ENCODE measurements at regions not wholly inside any gene's neighbourhood (a gene's known extent, or its start where the extent isn't known, plus 50 kb on each side); places are given as distances from the start of the nearest gene placed in this dataset.

DNA sequence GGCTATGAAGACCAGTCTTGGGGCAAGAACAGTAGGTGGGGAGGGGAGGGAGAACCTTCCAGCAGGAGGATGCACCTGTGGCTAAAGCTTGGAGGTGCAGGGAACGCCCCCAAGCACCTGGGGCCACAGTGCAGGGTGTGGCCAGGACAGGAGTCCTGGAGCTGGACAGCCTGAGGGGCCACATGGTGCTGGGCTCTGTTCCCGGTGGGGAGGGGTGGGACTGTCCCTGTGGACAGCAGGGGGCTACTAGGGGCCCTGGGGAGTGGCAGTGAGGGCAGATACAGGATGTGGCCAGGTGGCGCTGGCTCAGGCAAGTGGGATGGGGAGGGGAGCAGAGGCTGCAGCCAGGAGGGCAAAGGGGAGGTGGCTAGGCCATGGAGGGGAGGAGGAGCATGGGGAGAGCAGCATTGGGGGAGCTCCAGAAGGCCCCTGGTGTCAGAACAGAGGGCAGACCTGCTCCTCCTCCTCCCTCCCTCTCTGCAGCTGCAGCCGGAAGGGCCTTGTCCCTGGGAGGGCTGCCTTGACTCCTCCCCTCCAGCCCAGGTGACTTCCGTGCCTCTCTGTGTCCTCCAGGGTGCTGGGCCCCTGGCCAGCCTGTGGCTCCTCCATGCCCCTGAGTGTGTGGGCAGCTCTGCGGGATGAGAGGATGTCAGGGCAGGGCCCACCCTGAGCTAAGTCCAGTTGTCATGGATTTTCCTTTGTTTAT lies 68.4 kb upstream of the DLK1 start:
- no peak for DNase-seq (ENCODE audit: low spot score)

DNA sequence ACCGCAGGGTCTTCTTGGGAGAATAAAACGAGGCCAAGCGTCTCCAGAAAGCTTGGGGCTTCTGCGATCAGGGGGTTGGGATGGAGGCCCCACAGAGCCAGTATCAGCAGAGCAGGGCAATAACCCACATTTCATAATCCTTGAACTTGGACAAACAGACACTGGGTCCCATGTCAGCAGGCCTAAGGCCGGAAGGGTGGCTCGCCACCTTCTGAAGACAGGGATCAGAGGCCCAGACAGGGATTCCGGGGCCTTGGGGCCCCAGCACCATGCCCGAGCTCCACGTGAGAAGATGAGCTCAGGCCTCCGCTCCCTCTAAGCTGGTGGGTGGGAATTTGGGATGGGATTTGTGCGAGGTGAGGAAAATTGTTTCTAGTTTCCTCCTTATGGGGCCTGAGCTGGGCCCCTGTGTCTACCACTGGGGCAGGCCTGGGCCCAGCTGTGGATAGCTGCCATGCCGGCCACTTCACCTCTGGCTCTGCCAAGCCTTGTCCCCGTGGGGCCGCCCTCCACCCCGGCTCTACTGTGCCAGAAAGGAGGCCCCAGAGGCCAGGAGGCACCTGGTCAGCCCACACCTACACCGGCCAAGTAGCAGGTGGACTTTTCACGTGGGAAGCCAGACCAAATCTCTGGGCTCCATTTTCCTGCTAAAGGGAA lies 67.2 kb upstream of the DLK1 start:
- no peak for DNase-seq (ENCODE audit: low spot score)

DNA sequence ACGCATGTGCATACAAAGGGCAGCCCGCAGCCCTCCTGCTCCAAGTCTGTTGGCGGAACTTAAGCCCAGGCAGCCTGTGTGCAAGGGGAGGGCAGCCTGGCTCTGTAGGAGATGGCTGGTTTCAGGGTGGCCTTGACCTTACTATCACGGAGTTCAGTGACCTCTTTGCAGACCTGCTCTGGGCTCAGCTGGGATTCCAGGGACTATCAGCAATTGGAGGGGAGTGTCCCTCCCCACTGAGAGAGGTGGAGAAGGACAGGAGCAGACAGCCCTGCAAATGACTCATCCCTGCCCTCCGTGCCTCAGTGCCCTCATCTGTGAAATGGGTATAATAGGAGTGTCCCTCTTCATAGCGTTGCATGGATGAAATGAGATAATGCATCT lies 66.2 kb upstream of the DLK1 start:
- DNase-seq (ENCODE audit: low spot score): no peak

DNA sequence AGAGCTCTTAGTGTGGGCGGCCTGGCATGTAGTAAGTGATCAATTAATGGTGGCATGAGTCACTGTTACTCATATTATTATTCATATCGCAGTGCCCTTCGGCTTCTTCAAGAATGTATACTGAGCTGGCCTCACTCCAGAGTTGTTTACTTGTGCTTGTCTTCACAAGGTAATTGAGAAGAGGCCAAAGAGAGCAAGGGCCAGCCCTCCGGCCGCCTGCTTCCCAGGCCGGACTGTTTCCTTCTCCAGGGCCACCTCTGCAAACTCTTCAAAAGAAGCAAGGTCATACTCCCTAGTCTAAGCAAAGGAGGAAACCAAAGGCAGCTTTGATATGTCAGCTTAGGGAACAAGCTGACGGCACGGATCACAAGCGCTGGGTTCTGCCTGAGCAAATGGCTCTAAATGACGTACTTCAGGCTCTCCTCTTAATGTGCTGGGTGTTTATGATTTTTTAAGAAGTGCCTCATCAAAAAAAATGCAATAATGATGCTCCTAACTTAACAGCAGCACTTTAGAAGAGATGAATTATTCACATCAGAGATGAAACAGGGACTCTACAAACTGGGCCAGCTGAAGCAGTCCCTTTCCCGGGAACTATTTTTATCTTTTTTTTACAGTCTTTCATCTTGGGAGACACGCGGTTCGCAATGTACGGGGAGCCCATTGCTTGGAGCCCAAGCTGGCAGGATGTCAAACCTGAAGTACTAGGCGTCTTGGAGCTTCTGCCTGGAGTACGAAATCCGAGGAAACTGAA lies 65.6 kb upstream of the DLK1 start:
- no peak for DNase-seq (ENCODE audit: low spot score)

DNA sequence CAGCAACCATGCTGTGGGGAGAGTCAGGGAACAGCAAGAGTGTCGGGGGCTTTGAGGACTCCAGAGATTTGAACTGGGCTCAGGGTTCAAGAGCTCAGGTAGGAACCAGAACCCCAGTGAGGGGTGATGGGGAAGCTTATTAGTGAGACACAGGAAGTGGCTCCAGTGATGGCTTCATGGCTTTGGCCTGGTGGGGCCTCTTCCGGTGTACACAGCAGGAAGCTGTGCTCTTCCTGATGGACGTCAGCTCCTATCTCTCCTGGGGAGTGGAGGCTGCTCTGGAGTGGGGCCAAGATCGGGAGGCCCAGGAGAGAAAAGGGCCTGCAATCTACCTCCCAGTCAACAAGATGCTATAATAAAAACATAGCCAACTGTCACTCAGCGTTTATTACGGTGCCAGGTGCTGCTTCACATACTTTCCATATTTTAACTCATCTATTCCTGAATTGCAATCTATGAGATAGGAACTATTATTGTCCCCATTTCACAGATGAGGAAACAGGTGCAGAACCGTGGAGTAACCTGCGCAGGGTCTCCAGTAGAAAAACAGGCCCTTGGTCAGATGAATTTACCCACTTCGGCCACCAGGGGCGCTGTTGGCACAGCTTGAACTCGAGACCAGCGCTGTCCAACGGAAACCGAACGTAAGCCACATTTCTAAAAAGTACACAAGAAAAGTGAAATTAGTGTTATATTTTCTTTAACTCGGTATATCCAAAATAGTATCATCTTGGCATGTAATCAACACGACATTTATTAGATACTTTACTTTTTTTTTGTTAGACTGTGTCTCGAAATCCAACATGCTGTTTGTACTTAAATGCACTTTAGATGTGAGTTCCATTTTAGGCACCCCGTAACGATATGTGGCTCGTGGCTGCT lies 63.6 kb upstream of the DLK1 start:
- peak; percentile 35 for DNase-seq (ENCODE audit: low spot score)

DNA sequence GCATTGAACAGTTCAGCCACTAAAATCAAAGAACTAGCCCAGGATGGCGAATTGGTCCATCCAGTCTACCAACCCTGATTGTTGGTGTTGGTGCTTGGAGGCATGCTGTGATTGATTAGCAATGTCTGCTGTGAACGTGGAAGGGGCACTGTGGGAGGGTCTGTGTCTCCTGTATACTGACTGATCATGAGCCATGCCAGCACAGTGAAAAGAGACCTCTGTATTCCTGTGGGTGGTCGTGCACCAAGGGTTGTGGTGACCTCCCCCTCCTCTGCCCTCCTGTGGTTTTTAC lies 63.0 kb upstream of the DLK1 start:
- DNase-seq (ENCODE audit: low spot score): no peak

DNA sequence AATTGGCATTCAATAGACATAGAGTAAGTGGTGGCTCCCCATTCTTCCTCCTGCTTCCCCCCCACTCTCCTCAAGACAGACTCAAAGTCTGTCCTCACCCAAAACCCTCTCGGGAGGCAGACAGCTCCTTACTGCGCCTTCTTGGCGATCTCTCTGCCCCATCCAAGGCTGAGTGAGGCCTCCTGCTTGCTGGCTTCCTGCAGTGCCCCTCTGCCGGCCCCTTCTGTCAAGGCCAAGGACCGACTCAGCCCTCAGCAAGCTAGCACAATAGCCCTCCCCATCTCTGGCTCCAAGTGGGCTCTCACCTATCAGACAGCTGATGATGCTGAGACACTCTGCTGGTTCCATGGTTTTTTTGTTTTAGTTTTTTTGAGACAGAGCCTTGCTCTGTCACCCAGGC lies 62.5 kb upstream of the DLK1 start:
- DNase-seq (ENCODE audit: low spot score): no peak

DNA sequence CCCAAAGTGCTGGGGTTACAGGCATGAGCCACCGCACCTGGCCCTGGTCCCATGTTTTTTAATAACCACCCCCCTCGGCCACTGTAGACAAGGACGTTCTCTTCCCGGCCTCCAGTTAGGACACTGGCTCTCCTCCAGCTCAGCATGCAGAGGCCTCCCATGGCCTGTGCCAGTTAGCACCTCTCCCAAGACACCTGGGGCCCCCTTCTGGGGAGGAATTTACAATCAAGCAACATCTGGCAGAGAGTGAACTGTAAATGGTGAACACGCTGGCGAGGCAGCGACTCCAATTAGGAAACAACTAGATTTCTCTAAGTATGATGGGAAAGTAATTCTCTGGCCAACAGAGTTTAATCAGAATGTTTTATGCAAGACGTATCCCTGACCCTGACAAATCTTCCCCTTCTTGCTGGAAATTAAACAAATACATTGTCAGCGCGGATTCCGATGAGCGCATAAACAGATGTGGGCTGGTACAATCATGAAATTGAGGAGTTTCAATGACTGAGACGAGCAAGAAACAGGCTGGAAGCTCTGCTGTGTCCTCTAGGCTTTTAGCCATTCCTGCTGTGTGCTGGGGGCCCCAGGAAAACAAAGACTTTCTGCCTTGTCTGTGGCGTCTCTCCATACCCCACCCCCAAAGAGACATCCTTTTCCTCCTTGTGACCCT lies 61.7 kb upstream of the DLK1 start:
- no peak for DNase-seq (ENCODE audit: low spot score)

DNA sequence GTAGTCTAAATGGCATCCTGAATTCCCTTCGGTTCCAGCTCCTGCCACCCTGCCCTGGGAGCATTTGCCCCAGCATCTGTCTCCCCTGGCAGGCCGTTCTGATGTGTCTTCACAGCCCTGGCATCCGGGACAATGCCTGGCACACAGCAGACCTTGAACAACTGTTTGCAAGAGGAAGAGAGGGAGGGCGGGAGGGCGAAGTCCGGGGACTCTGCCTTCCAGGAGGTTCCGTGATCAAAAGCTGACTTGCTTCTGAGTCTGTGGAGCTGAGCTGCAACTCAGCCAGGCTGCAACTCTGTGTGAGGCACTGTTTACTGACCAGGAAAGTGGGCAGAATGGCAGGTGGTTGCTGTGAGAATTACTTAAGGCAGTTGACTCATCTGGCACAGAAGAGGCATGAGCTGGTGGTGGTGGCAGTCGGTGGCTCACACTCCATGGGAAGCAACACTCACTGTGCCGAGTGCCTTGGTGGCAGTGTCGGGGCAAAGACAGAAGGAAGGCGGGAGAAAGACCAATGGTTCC lies 61.1 kb upstream of the DLK1 start:
- DNase-seq (ENCODE audit: low spot score): no peak

DNA sequence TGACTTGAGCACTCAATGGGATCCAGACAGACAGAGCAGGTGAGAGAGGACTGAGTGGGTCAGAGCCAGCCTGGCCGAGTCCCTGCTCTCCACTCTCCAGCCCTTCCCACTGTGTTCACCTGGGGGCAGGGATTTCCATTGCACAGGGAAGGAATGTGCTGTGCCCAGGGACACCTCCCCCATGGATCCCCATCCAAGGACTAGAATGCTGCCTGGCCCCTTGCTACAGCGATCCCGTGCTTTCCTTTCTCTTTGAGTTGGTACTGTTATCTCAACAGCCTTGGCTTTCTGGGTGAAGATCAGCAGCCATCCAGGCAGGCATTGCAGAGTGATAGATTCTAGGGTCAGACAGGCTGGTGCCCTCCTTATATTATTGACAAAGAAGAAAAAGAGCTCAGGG lies 60.3 kb upstream of the DLK1 start:
- DNase-seq (ENCODE audit: low spot score): no peak

DNA sequence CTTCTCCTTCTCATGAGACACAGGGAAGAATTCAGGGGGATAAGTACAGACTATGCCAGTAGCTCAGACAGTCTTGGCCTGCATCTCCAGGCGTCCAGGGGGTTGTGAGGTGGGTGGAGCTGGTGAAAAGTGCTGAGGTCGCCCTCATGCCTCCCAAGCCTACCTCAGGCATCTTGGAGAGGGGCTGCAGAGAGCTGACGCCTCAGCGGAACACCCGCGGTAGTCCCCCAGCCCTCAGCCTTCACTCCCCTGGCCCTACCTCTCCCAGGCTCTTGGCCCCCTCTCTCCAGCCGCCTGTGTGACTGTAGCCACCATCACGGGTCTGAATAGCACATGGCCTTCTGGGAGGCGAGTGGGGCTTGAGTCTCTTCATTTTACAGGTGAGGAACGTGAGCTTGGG lies 59.8 kb upstream of the DLK1 start:
- no peak for DNase-seq (ENCODE audit: low spot score)

DNA sequence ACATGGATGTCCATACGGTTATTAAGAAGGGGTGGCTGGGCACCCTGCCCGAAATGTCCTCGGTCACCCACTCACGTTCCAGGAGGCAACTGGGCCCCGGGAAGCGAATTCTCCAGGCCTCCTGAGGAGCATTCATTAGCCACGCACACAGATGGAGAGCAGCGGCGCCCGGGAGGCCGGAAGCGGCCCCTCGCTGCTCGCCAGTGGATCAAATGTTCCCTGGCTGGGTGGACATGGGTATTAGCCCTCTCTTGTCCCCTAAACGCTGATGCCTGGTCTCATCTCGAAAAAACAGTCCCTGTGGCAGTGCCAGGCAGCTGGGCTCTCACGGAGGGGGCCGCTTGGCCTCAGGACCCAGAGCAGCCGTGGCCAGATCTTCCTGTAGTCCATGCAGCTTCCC lies 59.0 kb upstream of the DLK1 start:
- DNase-seq (ENCODE audit: low spot score): no peak

DNA sequence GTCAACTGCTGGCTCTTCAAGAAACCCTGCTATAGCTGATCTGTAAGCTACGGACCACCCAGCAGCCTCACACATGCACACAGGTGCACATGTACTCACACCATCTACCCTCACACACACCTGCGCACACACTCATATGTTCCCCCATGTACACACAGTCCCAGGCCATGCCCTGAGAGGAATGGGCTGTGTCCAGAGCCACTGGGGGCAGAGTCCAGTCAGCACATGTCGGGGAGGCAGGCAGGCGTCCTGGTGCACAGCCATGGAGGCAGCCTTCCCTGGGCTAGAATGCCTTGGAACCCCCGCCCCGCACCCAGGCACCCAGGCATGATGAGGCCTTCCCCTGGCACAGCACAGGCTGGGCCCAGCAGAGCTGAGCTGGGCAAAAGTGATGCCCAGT lies 58.3 kb upstream of the DLK1 start:
- DNase-seq (ENCODE audit: low spot score): no peak

DNA sequence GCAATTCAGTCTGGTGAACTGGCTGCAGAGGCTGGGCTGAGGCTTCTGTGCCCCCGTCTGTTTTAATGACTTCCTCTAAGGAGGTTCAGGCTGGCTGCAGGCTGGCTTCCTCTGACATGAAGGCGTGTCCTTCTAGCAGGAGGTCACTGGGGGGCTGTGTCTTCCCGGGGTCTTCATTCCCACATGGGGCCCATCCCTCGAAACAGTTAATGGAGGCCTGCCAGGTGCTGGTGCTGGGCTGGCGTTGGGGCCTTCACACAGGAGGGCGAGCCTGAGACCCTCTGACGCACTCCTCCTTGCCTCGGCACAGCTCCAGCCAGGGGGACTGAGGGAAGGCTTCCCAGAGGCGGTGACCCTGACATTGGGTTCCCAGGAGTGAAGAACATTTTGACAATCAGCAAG lies 57.7 kb upstream of the DLK1 start:
- no peak for DNase-seq (ENCODE audit: low spot score)

DNA sequence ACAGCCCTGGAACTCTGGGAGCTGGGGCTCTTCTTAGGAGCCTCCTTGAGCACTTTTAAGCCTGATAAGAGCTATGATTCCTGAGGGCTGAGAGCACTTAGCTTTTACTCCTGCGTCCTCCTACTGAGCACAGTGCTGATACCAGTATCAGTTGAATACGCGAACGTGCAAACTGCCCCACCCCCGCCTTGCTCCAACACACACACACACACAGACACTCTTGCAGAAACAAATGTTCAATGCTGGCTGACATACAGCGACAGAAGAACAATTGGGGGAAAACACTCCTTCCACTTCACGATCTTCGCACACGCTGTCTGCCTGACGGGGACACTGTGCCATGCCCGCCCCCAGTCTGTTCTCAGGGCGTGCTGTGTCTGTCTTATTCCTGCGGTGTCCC lies 57.2 kb upstream of the DLK1 start:
- no peak for DNase-seq (ENCODE audit: low spot score)

DNA sequence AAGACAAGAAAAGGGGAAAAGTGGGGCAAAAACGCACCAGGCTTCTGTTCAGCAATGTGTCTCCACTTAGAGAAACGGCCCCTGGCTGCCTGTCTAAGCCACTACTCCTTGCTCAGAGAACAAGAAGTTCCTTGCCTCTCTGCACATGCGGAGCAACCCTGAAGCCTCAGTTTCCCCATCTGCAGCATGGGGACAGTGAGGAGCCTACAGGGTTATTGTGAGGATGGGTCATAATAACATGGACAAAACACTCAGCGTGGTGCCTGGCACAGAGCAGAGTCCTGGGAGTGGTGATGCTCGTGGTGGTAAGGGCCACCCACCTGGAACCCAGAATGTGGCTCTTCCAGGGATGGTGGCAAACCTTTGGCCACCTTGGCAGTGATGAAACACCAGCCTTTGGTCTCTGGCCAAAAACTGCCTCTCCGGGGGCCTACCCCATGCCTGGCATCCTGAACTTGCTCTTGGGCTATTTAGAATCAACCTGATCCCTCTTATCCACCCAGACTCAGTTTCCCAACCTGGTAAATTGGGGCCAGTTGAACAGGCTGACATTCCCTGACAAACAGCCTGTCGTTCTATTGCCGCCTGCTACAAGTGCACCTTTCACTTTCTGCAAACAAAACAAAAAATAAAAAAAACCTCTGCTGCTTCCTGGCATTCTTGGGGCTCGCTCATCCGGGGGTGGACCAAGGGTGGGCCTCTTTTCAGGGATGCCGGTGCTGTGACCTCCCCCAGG lies 56.5 kb upstream of the DLK1 start:
- no peak for DNase-seq (ENCODE audit: low spot score)

DNA sequence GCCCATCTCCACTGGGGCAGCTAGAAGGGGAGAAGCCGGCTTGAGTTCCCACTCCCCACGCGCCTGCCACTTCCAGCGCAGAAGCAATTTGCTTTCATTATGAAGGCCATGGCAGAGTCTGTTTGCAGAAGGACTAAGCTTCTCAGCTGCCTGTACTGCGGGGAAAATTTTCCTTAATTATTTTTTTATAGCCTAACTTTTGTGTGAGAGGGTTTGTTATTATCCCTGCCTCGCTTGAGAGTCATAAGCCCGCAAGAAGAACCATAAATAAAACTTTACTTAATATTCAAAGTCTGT lies 56.0 kb upstream of the DLK1 start:
- no peak for DNase-seq (ENCODE audit: low spot score)

DNA sequence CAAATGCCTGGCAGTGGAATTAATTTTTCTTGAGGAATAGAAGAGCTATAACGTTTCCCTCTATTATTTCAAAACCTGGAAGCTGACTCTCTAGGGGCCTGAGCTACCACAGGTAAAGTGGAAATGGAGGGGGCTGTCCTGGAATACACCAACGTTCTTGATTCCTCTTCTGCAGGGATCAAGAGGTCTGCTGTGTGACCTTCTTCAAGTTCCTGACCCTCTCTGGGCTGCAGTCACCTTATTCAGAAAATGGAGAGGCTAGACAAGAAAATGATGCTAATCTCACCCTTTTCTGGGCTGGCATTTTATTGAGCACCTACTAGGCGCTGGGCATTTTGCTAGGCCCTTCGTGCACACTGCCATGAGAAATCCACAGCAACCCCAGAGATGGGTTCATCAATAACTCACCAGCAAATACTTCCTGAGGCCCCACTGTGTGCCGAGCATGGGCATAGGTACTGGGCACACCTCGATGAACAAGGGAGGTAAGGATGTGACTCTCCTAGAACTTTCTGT lies 55.2 kb upstream of the DLK1 start:
- no peak for DNase-seq (ENCODE audit: low spot score)

DNA sequence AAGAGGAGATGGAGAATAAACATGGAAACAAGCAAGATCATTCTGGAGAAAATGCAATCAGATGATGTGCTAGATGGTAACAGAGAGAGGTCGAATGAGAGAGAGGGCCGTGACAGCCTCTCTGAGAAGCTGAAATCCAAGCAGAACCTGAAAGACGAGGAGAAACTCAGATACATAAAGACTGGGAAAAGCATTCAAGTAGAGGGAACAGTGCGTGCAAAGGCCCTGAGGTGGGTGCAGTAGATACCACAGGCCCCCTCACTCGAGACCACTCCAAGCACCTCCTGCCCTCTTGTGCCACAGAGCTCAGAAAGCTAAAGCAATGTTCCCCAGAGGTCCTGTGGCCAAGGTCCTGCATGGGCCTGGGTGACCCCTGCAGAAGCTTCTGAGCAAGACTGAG lies 54.8 kb upstream of the DLK1 start:
- no peak for DNase-seq (ENCODE audit: low spot score)

DNA sequence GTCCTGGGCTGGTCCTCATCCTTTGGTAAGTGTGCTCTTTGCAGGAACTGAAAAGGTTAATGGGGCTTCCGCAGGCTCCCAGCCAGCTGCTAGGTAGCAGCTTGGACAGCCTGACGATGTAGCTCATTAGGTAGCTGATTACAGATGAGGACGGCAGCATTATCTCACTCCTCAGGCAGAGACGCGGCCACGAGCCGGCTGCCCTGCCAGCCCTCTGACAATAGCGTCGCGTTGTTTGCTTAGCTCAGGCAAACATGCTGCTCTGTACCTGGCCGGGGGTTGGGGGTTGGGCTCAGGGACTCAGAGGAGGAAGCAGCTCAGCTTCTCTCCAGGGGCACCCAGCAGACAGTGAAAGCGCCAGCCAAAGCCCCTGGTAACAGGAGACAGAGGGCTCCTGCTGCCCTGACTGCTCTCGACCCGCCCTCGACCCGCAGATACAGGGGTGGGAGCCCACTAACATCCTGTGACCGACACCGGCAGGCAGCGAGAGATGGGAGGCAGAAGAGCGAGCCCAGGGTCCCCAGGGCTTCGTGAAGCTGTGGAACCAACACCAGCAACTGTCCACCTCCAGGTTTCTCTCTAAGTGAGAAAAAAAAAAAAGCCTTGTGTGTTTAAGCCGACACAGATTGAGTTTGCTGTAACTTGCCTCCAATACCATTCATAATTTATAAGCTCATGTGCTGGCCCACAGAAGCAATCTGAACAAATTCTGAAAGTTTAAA lies 53.4 kb upstream of the DLK1 start:
- no peak for DNase-seq (ENCODE audit: low spot score)

DNA sequence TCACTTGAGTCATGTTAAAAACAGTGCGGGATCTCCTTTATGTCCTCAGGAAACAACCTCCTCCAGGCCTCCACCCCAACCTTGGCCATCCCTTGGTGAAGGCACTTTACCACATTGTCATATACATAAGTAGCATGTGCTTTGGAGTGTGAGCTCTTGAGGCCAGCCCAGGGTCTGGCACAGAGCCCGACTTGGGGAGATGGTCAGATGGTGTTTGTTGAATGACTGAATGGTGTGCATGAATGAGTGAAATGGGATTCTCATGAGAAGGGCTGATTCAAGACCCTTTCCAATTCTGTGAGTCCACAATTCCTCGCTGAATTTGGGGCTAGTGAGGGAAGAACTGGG lies 52.9 kb upstream of the DLK1 start:
- no peak for DNase-seq (ENCODE audit: low spot score)
